Ectodermal cell (in vitro differentiated cells): ENCODE measurements at regions not wholly inside any gene's neighbourhood (a gene's known extent, or its start where the extent isn't known, plus 50 kb on each side); places are given as distances from the start of the nearest gene placed in this dataset.

ENCODE experiments used
- H3K27ac ChIP-seq: 2 replicates; pipeline ENCODE4 v1.7.0; 2013; ENCODE audit warnings: mild to moderate bottlenecking, low read depth, low read length; ENCODE audit not compliant: insufficient read depth, poor library complexity, severe bottlenecking
- H3K27me3 ChIP-seq: 2 replicates; pipeline ENCODE4 v1.7.0; 2013; ENCODE audit warnings: mild to moderate bottlenecking, low read length; ENCODE audit not compliant: insufficient read depth, control insufficient read depth, poor library complexity, severe bottlenecking
- H3K36me3 ChIP-seq: one replicate; pipeline ENCODE4 v1.7.0; 2013; ENCODE audit warnings: low read length; ENCODE audit not compliant: control insufficient read depth, insufficient read depth
- H3K4me1 ChIP-seq: one replicate; pipeline ENCODE4 v1.7.0; 2013; ENCODE audit warnings: low read length; ENCODE audit not compliant: control insufficient read depth, insufficient read depth
- H3K4me3 ChIP-seq: 2 replicates; pipeline ENCODE4 v1.7.0; 2013; ENCODE audit warnings: low read depth, low read length, control low read depth; ENCODE audit not compliant: insufficient read depth
- H3K9me3 ChIP-seq: 2 replicates; pipeline ENCODE4 v1.7.0; 2013; ENCODE audit warnings: mild to moderate bottlenecking, low read length, moderate library complexity; ENCODE audit not compliant: control insufficient read depth
- WGBS, 2 experiments: methylation state at CpG; one replicate each; pipeline ENCODE4 v1.1.7; 2013; ENCODE audit warnings: missing lambda C conversion rate in 2 of 2; 5-methylcytosine and 5-hydroxymethylcytosine counted together

DNA sequence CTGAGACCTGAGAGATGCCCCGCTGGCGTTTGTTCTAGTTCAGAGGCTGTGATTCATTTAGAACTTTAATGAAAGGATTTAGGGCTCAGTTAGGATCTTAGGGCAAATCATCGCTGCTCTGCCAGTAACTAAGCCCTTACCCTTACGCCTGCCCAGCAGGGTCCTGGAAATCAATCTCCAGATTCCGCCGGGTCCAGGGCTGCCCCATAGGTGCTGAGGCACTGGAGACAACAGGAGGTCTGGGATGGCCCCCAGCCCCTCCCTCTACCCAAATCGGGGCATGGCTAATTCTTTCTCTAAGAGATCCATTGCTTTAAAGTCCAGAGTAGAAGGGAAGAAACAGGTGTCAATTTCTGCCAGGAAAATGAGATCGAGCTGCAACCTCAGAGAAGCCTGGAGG is 83.1 kb downstream of the SDC1 start:
- no peak overlapping the region for H3K27ac ChIP-seq

GRCh38 chr2:20141056-20141762 is 83.7 kb downstream of the SDC1 start:
- Histone ChIP-seq H3K4me3 (no peak overlapping the region), H3K36me3 (no peaks in the 10 kb centered on the region), H3K9me3 (no peaks in the 10 kb centered on the region), H3K27ac (no peak overlapping the region), H3K27me3 (no peaks in the 10 kb centered on the region), H3K4me1 (peaks cover 16% of the 10 kb centered on the region)
- 86 to 89% methylated on average over 9 of the region's 9 CpGs for WGBS, 2 experiments

More for the DNA sequence above, 83.1 kb downstream of the SDC1 start:
- Histone ChIP-seq H3K27me3 (no peaks in the 10 kb centered on the region), H3K36me3 (no peaks in the 10 kb centered on the region), H3K9me3 (no peaks in the 10 kb centered on the region), H3K4me3 (no peak overlapping the region), H3K4me1 (peaks cover 16% of the 10 kb centered on the region)
- 86 to 92% methylated on average over 8 of the region's 8 CpGs for WGBS, 2 experiments

- no peaks in the 10 kb centered on the region for H3K9me3 ChIP-seq
- H3K4me3 ChIP-seq, result no peak overlapping the region
- WGBS, 2 experiments, result 92% methylated on average over 11 of the region's 11 CpGs
- H3K4me1 ChIP-seq, result peaks cover 16% of the 10 kb centered on the region
- no peak overlapping the region for H3K27ac ChIP-seq
- H3K36me3 ChIP-seq, result no peaks in the 10 kb centered on the region
- H3K27me3 ChIP-seq, result no peaks in the 10 kb centered on the region
These were observed 84.4 kb downstream of the SDC1 start for GRCh38 chr2:20140321-20141055.

- H3K27ac ChIP-seq, result no peak overlapping the region
- H3K4me1 ChIP-seq, result peaks cover 16% of the 10 kb centered on the region
- WGBS, 2 experiments, result 57 to 67% methylated on average over 9 of the region's 9 CpGs
- H3K27me3 ChIP-seq, result no peaks in the 10 kb centered on the region
- H3K4me3 ChIP-seq, result no peak overlapping the region
- H3K9me3 ChIP-seq, result no peaks in the 10 kb centered on the region
- no peaks in the 10 kb centered on the region for H3K36me3 ChIP-seq
These were observed 85.3 kb downstream of the SDC1 start for GRCh38 chr2:20139407-20140172.

DNA sequence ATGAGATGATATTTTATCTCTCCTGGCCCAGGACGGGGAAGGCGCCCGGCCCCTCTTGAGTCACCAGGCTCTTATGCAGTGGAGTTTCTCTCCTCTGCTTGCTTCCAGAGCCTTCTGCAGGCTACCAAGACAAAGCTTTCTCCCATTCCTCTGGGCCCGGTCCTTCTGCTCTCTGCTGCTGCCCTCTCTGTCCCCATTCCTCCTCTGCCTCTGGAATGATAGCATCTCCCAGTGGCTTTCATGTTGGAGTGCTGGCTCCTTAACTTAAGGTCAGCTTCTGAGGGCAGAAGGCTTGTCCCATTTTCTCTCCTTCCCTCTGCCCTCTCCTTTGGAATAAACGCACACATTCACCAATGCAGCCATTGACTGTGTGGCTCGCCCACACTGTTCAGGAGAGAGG is 86.2 kb downstream of the SDC1 start:
- Histone ChIP-seq H3K4me3 (no peak overlapping the region), H3K27ac (no peak overlapping the region), H3K27me3 (no peaks in the 10 kb centered on the region), H3K4me1 (peaks cover 16% of the 10 kb centered on the region), H3K9me3 (no peaks in the 10 kb centered on the region), H3K36me3 (no peaks in the 10 kb centered on the region)
- 44 to 46% methylated on average over 6 of the region's 6 CpGs for WGBS, 2 experiments

GRCh38 chr2:20137884-20138283 is 86.5 kb upstream of the LAPTM4A start:
- 88 to 89% methylated on average over 8 of the region's 8 CpGs for WGBS, 2 experiments
- H3K27ac ChIP-seq, result no peak overlapping the region
- H3K4me1 ChIP-seq, result peaks cover 16% of the 10 kb centered on the region
- H3K36me3 ChIP-seq, result no peaks in the 10 kb centered on the region
- no peaks in the 10 kb centered on the region for H3K9me3 ChIP-seq
- no peaks in the 10 kb centered on the region for H3K27me3 ChIP-seq
- no peak overlapping the region for H3K4me3 ChIP-seq

GRCh38 chr2:20137131-20137571 is 85.7 kb upstream of the LAPTM4A start:
- Histone ChIP-seq H3K27ac (no peak overlapping the region), H3K4me1 (peaks cover 15% of the 10 kb centered on the region), H3K27me3 (no peaks in the 10 kb centered on the region), H3K9me3 (no peaks in the 10 kb centered on the region), H3K4me3 (no peak overlapping the region), H3K36me3 (no peaks in the 10 kb centered on the region)
- WGBS, 2 experiments, result 67 to 71% methylated on average over 10 of the region's 10 CpGs

- no peak overlapping the region for H3K27ac ChIP-seq
- no peaks in the 10 kb centered on the region for H3K9me3 ChIP-seq
- H3K27me3 ChIP-seq, result no peaks in the 10 kb centered on the region
- H3K4me3 ChIP-seq, result no peak overlapping the region
- H3K4me1 ChIP-seq, result peaks cover 10% of the 10 kb centered on the region
- H3K36me3 ChIP-seq, result no peaks in the 10 kb centered on the region
- WGBS, 2 experiments, result 77 to 82% methylated on average over 12 of the region's 12 CpGs
These were observed 84.7 kb upstream of the LAPTM4A start for GRCh38 chr2:20136149-20136548.

DNA sequence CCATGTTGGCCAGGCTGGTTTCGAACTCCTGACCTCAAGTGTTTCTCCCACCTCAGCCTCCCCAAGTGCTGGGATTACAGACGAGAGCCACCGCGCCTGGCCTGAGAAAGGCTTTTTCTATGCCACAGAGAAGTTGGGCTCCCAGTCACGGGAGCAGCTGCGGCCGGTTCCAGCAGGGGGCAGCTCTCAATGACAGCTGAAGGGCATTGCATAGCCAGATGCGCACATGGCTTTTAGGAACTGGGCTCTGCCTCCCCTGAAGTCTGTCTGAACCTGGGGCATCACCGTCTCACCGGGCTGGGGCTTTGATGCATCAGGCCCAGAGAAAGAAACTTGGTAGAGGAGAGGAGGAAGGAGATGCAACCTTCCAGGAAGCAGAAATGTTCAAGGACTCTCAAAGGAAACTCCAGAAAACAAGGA is 84.2 kb upstream of the LAPTM4A start:
- Histone ChIP-seq H3K27me3 (no peaks in the 10 kb centered on the region), H3K4me1 (peaks cover 10% of the 10 kb centered on the region)
- 22 to 26% methylated on average over 10 of the region's 10 CpGs for WGBS, 2 experiments

GRCh38 chr2:20132990-20133535 is 81.6 kb upstream of the LAPTM4A start:
- H3K27me3 ChIP-seq, result no peaks in the 10 kb centered on the region
- 87 to 88% methylated on average over 12 of the region's 12 CpGs for WGBS, 2 experiments
- H3K4me3 ChIP-seq, result no peak overlapping the region
- no peak overlapping the region for H3K27ac ChIP-seq
- H3K4me1 ChIP-seq, result no peaks in the 10 kb centered on the region
- no peaks in the 10 kb centered on the region for H3K9me3 ChIP-seq
- H3K36me3 ChIP-seq, result no peaks in the 10 kb centered on the region

More for the DNA sequence above, 84.2 kb upstream of the LAPTM4A start:
- Histone ChIP-seq H3K4me3 (no peak overlapping the region), H3K9me3 (no peaks in the 10 kb centered on the region), H3K36me3 (no peaks in the 10 kb centered on the region), H3K27ac (no peak overlapping the region)
